ENCODE measurements at regions not wholly inside any gene's neighbourhood (a gene's known extent, or its start where the extent isn't known, plus 50 kb on each side); places are given as distances from the start of the nearest gene placed in this dataset.

- peak; percentile 68 for DNase-seq (ENCODE audit: low read depth)
- H3K4me3 ChIP-seq (replicated peaks; ENCODE audit: low read depth, low read length): no peak overlapping the region
- TF ChIP-seq, protein P1, sequence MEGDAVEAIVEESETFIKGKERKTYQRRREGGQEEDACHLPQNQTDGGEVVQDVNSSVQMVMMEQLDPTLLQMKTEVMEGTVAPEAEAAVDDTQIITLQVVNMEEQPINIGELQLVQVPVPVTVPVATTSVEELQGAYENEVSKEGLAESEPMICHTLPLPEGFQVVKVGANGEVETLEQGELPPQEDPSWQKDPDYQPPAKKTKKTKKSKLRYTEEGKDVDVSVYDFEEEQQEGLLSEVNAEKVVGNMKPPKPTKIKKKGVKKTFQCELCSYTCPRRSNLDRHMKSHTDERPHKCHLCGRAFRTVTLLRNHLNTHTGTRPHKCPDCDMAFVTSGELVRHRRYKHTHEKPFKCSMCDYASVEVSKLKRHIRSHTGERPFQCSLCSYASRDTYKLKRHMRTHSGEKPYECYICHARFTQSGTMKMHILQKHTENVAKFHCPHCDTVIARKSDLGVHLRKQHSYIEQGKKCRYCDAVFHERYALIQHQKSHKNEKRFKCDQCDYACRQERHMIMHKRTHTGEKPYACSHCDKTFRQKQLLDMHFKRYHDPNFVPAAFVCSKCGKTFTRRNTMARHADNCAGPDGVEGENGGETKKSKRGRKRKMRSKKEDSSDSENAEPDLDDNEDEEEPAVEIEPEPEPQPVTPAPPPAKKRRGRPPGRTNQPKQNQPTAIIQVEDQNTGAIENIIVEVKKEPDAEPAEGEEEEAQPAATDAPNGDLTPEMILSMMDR (IDR thresholded peaks at IDR 0.05; ENCODE audit: low read length, missing control alignments): no peak
These were observed 97.4 kb upstream of the ITGA1 start for GRCh38 chr5:52690236-52690768.

DNA sequence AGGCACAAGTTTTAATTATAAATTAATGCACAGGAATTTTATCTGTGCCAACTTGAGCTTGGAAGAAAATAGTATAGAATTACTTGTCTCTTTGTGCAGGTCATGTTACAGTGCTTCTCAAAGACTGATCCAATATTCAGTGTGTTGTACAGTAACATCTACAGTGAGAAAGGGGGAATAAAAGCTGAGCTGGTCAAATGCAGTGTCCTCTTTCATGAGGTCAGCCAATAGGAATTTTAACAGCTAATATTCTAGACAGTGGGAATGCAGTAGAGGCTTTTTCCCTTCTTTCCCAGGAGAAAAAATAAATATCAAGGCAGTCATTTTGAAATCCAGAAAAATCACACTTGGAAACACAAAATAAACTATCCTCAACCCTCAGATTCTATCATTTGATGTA is 95.7 kb upstream of the ITGA1 start:
- H3K4me3 ChIP-seq (replicated peaks; ENCODE audit: low read depth, low read length): no peak overlapping the region
- TF ChIP-seq, protein P1 (IDR thresholded peaks at IDR 0.05; ENCODE audit: low read length, missing control alignments): no peak
- peak; percentile 27 for DNase-seq (ENCODE audit: low read depth)

GRCh38 chr5:52692606-52693005 is 95.1 kb upstream of the ITGA1 start:
- TF ChIP-seq, protein P1 (IDR thresholded peaks at IDR 0.05; ENCODE audit: low read length, missing control alignments): no peak
- no peak overlapping the region for H3K4me3 ChIP-seq (replicated peaks; ENCODE audit: low read depth, low read length)
- DNase-seq (ENCODE audit: low read depth): no peak

DNA sequence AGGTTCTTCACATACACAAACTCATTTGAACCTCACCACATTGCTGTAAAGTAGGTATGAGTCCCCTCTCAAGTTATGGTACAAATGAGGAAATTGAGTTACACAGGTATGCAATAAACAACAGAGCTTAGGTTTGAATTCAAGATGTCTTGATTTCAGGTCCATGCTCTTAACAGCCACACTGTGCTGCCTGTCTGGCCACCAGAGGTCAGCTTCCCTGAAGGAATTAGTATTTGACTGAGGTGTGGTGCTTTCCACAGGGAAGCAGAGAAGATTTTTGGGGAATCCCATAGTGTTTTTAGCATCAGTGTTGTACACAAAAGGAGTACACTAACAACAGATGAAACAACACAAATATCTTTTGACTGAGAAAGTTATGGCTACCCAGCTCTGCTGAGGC is 94.4 kb upstream of the ITGA1 start:
- peak; percentile 69 for DNase-seq (ENCODE audit: low read depth)
- H3K4me3 ChIP-seq (replicated peaks; ENCODE audit: low read depth, low read length): no peak overlapping the region
- TF ChIP-seq, protein P1 (IDR thresholded peaks at IDR 0.05; ENCODE audit: low read length, missing control alignments): peak; percentile 86

DNA sequence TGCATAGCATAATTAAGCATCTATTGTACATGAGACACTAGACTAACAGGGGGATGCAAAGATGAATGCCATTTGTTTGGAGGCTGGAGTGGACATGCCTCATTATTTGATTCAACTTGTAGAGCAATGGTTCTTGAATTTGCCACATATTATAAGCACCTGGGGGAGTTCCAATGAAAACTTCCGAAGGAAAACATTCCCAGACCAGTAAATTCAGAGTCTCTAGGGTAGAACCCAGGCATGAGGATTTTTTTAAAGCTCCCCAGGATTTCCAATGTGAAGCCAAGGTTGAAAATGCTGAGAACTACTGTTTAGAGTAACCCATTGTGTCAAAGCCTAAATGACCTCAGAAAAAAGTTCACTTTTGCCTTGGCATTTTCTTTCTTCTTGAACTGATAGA is 93.9 kb upstream of the ITGA1 start:
- H3K4me3 ChIP-seq (replicated peaks; ENCODE audit: low read depth, low read length): no peak overlapping the region
- TF ChIP-seq, protein P1 (IDR thresholded peaks at IDR 0.05; ENCODE audit: low read length, missing control alignments): no peak
- no peak for DNase-seq (ENCODE audit: low read depth)

- DNase-seq (ENCODE audit: low read depth): no peak
- no peak overlapping the region for H3K4me3 ChIP-seq (replicated peaks; ENCODE audit: low read depth, low read length)
- TF ChIP-seq, protein P1 (IDR thresholded peaks at IDR 0.05; ENCODE audit: low read length, missing control alignments): no peak
These were observed 93.1 kb upstream of the ITGA1 start for GRCh38 chr5:52694648-52695047.

DNA sequence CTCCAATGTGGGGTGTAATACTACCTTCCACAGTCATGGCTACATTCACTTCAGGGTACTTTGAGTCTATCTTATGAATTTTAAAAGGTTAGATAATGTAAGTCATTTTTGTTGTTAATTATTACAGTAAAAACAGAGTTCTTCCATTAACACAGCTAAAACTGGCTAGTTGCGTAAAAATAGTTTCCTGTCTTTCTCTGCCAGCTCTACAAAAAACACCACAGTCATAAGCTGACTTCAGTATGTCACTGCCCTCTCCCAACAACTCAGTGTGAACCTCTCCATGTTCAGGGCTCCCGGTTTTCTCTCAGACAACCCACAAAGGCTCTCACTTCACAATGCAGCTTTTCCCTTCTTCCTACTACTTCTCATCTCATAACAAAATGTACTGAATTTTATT is 84.8 kb upstream of the ITGA1 start:
- TF ChIP-seq, protein P1 (IDR thresholded peaks at IDR 0.05; ENCODE audit: low read length, missing control alignments): no peak
- DNase-seq (ENCODE audit: low read depth): peak; percentile 51
- H3K4me3 ChIP-seq (replicated peaks; ENCODE audit: low read depth, low read length): no peak overlapping the region
